K562 (cell line): ENCODE measurements at regions not wholly inside any gene's neighbourhood (a gene's known extent, or its start where the extent isn't known, plus 50 kb on each side); places are given as distances from the start of the nearest gene placed in this dataset.

Experiments used
- ATAC-seq: fragments of 200-7000 bp; cut with Tn5 transposase; 3 replicates; pipeline ENCODE4 v1.9.1; 2020; ENCODE audit warnings: moderate library complexity
- BruUV-seq: library from RNA; stranded (reverse); fragments of 400-500 nt; replicated peaks from 2 replicates; lab custom pipeline; 2021; lab: Mats Ljungman, UMichigan
- CTCF ChIA-PET: fragments of 300-600 bp; formaldehyde crosslinking; extraction: SDS; loops from one replicate; lab custom pipeline; 2021; ENCODE audit warnings: low intra/inter-chr PET ratio; lab: Yijun Ruan, JAX
- POLR2A ChIA-PET: fragments of 300-600, 350-650 bp; sonication (Branson Sonifier 250); formaldehyde crosslinking; extraction: SDS; loops from one replicate; lab custom pipeline; 2021; ENCODE audit warnings: antibody characterized with exemption, inconsistent platforms; lab: Yijun Ruan, JAX
- DNase-seq, 4 experiments: peaks; one replicate each; pipeline versions ENCODE4 v3.0.0 to v3.0.0-alpha.2; 2011 to 2018; ENCODE audit warnings: low spot score in 3 of 4, mixed read lengths in 3 of 4; ENCODE audit errors: extremely low read depth in 1 of 4
- FAIRE-seq: peaks from 2 replicates; lab custom pipeline; 2011; peaks lifted over from hg19 to GRCh38; lab: Jason Lieb, UNC
- H2AFZ ChIP-seq: 2 replicates; pipeline ENCODE4 v1.6.0; 2011; ENCODE audit warnings: low read depth, low read length, control low read depth, inconsistent platforms
- H3K27ac ChIP-seq: fragments of 200-600 bp; 3 replicates; pipeline ENCODE4 v1.8.0; 2011; ENCODE audit warnings: low read depth, mild to moderate bottlenecking, control low read depth, inconsistent platforms, low read length, moderate library complexity, mixed read lengths; ENCODE audit errors: extremely low read depth
- H3K27me3 ChIP-seq, 2 experiments: fragments of 300-600 bp in 1 of 2; 2 replicates in 1 of 2; 3 replicates in 1 of 2; pipeline versions ENCODE4 v1.6.0 to v1.8.0; 2011; ENCODE audit warnings: inconsistent platforms in 2 of 2, low read length in 2 of 2, mild to moderate bottlenecking in 1 of 2, mixed read lengths in 1 of 2, moderate library complexity in 1 of 2; ENCODE audit not compliant: control insufficient read depth in 2 of 2, insufficient read depth in 2 of 2
- H3K36me3 ChIP-seq: fragments of 300-600 bp; 3 replicates; pipeline ENCODE4 v1.8.0; 2011; ENCODE audit warnings: mild to moderate bottlenecking, low read length, inconsistent platforms; ENCODE audit not compliant: control insufficient read depth, insufficient read depth
- H3K4me1 ChIP-seq, 2 experiments: fragments of 200-600 bp in 1 of 2; replicated peaks in 1 of 2; 2 replicates in 1 of 2; 3 replicates in 1 of 2; pipeline versions ENCODE4 v1.5.1 to v1.8.0; 2011; ENCODE audit warnings: inconsistent platforms in 2 of 2, low read length in 2 of 2, mild to moderate bottlenecking in 1 of 2, mixed read lengths in 1 of 2, moderate library complexity in 1 of 2; ENCODE audit not compliant: control insufficient read depth in 2 of 2, insufficient read depth in 2 of 2
- H3K4me2 ChIP-seq: 2 replicates; pipeline ENCODE4 v1.6.1; 2011; ENCODE audit warnings: low read length, control low read depth, inconsistent platforms, mixed read lengths; ENCODE audit not compliant: insufficient read depth
- H3K4me3 ChIP-seq: fragments of 200-600 bp; sonication (generic), shearing (Covaris generic); 2 replicates; pipeline ENCODE4 v1.5.1; 2016; ENCODE audit warnings: control low read depth, inconsistent platforms
- H3K79me2 ChIP-seq: fragments of 200-600 bp; 3 replicates; pipeline ENCODE4 v1.8.0; 2011; ENCODE audit warnings: low read length, inconsistent platforms; ENCODE audit not compliant: control insufficient read depth, insufficient read depth
- H3K9ac ChIP-seq, 2 experiments: 2 replicates each; pipeline versions ENCODE4 v1.6.0 to v1.6.1; 2011; ENCODE audit warnings: low read depth in 2 of 2, low read length in 2 of 2, control low read depth in 1 of 2, inconsistent platforms in 1 of 2, mild to moderate bottlenecking in 1 of 2, mixed read lengths in 1 of 2; ENCODE audit not compliant: insufficient read depth in 1 of 2
- H3K9me1 ChIP-seq: one replicate; pipeline ENCODE4 v1.6.0; 2011; ENCODE audit warnings: inconsistent platforms, mild to moderate bottlenecking, low read length, moderate library complexity; ENCODE audit not compliant: control insufficient read depth, insufficient read depth
- H3K9me3 ChIP-seq: replicated peaks from 2 replicates; pipeline ENCODE4 v1.5.1; 2011; ENCODE audit warnings: low read depth, low read length, inconsistent platforms; ENCODE audit not compliant: control insufficient read depth, insufficient read depth
- H4K20me1 ChIP-seq: replicated peaks from 2 replicates; pipeline ENCODE4 v1.6.1; 2011; ENCODE audit warnings: low read length, inconsistent platforms, mixed read lengths; ENCODE audit not compliant: control insufficient read depth, insufficient read depth
- GTF2E2 ChIP-seq: fragments of 200-800 bp; sonication (Bioruptor generic); IDR thresholded peaks from 2 replicates; pipeline ENCODE4 v1.6.1; 2016; ENCODE audit warnings: missing genetic modification characterization, missing compliant biosample characterization
- HEY1 ChIP-seq: fragments of 250-450 bp; sonication (Bioruptor Pico); IDR thresholded peaks from 2 replicates; pipeline ENCODE4 v1.5.0; 2020; ENCODE audit warnings: mild to moderate bottlenecking, moderate library complexity, borderline replicate concordance
- MITF ChIP-seq: IDR thresholded peaks from 2 replicates; pipeline ENCODE4 v1.6.1; 2014; ENCODE audit warnings: antibody characterized with exemption
- NR2F6 ChIP-seq: fragments of 450-650 bp; formaldehyde crosslinking; IDR thresholded peaks from 2 replicates; pipeline ENCODE4 v1.4.0; 2020; ENCODE audit warnings: mild to moderate bottlenecking
- OTX1 ChIP-seq: fragments of 450-650 bp; formaldehyde crosslinking; IDR thresholded peaks from 2 replicates; pipeline ENCODE4 v1.4.0; 2022; ENCODE audit warnings: mild to moderate bottlenecking
- POLR3G ChIP-seq: IDR thresholded peaks from 2 replicates; pipeline ENCODE4 v1.6.1; 2011; ENCODE audit not compliant: insufficient read length, insufficient replicate concordance; ENCODE audit errors: extremely low read depth
- SMAD2 ChIP-seq: fragments of 150-350 bp; IDR thresholded peaks from 2 replicates; pipeline ENCODE4 v1.6.1; 2014; ENCODE audit warnings: low read depth, mild to moderate bottlenecking, low read length
- SRSF1 ChIP-seq: fragments of 200-400 bp; formaldehyde crosslinking; IDR thresholded peaks from 2 replicates; pipeline ENCODE4 v1.6.1; 2017; ENCODE audit warnings: mild to moderate bottlenecking, low read depth, low read length, moderate library complexity
- TAF15 ChIP-seq: fragments of 200-400 bp; formaldehyde crosslinking; IDR thresholded peaks from 2 replicates; pipeline ENCODE4 v1.6.1; 2017; ENCODE audit warnings: mild to moderate bottlenecking, low read depth, low read length, moderate library complexity
- TEAD4 ChIP-seq, 2 experiments: sonication (generic) in 1 of 2; formaldehyde crosslinking in 1 of 2; IDR thresholded peaks; 2 replicates each; pipeline versions ENCODE4 v1.6.1 to v1.8.0; 2012 to 2022; ENCODE audit warnings: borderline replicate concordance in 1 of 2, inconsistent platforms in 1 of 2, low read length in 1 of 2, mild to moderate bottlenecking in 1 of 2, missing genetic modification reagents in 1 of 2
- ZBTB34 ChIP-seq: fragments of 250-450 bp; sonication (Bioruptor Pico); IDR thresholded peaks from 2 replicates; pipeline ENCODE4 v1.8.0; 2021; ENCODE audit warnings: mild to moderate bottlenecking, moderate library complexity
- ZNF134 ChIP-seq: fragments of 250-450 bp; sonication (Bioruptor Pico); conservative IDR thresholded peaks from 2 replicates; pipeline ENCODE4 v1.4.0; 2020
- ZNF384 ChIP-seq: IDR thresholded peaks from 2 replicates; pipeline ENCODE4 v1.6.1; 2012; ENCODE audit warnings: low read depth, low read length, improper control_type of control experiment
- WGBS: fragments of 100-300 bp; shearing (Covaris generic); methylation state at CpG from one replicate; pipeline ENCODE4 v1.1.6; 2016; ENCODE audit warnings: low coverage, mixed read lengths; ENCODE audit not compliant: insufficient coverage; ENCODE audit errors: missing lambda C conversion rate; 5-methylcytosine and 5-hydroxymethylcytosine counted together
- in situ Hi-C: fragments of 300-500 bp; cut with MboI; formaldehyde crosslinking; loops from 4 replicates; pipeline ENCODE4 v1.15.0; 2018; ENCODE audit warnings: inconsistent platforms, mixed read lengths
- intact Hi-C: fragments of 100-400 bp; cut with micrococcal nuclease; formaldehyde crosslinking; loops from 2 replicates; pipeline ENCODE4 v1.14.2; 2022

GRCh38 chr4:137468836-137469235 is 63.5 kb downstream of the PCDH18 start:
- no peak for ATAC-seq
- H3K27ac ChIP-seq, result no peak overlapping the region
- WGBS, result 3% methylated on average over 3 of the region's 3 CpGs
- no TSS peak for BruUV-seq
- no peaks in the 10 kb centered on the region for H4K20me1 ChIP-seq
- no peaks in the 10 kb centered on the region for H3K79me2 ChIP-seq
- H3K36me3 ChIP-seq, result no peaks in the 10 kb centered on the region
- POLR2A ChIA-PET, result no interaction called here
- FAIRE-seq, result no peak
- intact Hi-C loops, result no loop called here
- H3K4me3 ChIP-seq, result no peak overlapping the region
- CTCF ChIA-PET, result no interaction called here
- H3K9ac ChIP-seq, result no peak overlapping the region
- no peak overlapping the region for H3K4me2 ChIP-seq
- no peaks in the 10 kb centered on the region for H3K9me3 ChIP-seq
- H3K27me3 ChIP-seq, result no peaks in the 10 kb centered on the region
- in situ Hi-C loops, result no loop called here
- DNase-seq, result no peak
- H2AFZ ChIP-seq, result no peak overlapping the region
- TF ChIP-seq HEY1, result no peak
- no peak for TF ChIP-seq ZNF134 (CRISPR knock-in tag)
- TF ChIP-seq TEAD4 (IDR thresholded peaks at IDR 0.05; ENCODE audit: low read length), result no peak
- no peak for TF ChIP-seq TEAD4 (CRISPR knock-in tag; IDR thresholded peaks at IDR 0.05; ENCODE audit: borderline replicate concordance)
- TF ChIP-seq SRSF1, result no peak
- no peak for TF ChIP-seq POLR3G
- no peak for TF ChIP-seq SMAD2
- no peak for TF ChIP-seq GTF2E2 (tag)
- TF ChIP-seq NR2F6 (CRISPR knock-in tag), result no peak
- TF ChIP-seq ZNF384, result no peak
- no peak for TF ChIP-seq OTX1 (CRISPR knock-in tag)
- TF ChIP-seq ZBTB34 (CRISPR knock-in tag), result no peak
- no peak for TF ChIP-seq TAF15
- no peak for TF ChIP-seq MITF
- no peaks in the 10 kb centered on the region for H3K4me1 ChIP-seq
- no peaks in the 10 kb centered on the region for H3K9me1 ChIP-seq
